NB4 (cell line): ENCODE measurements at regions not wholly inside any gene's neighbourhood (a gene's known extent, or its start where the extent isn't known, plus 50 kb on each side); places are given as distances from the start of the nearest gene placed in this dataset.

Source experiments
- CTCF ChIP-seq: IDR thresholded peaks from one replicate; pipeline ENCODE4 v1.5.1; 2012; ENCODE audit warnings: low read depth, low read length
- MAX ChIP-seq: IDR thresholded peaks from 2 replicates; pipeline ENCODE4 v1.6.1; 2011; ENCODE audit warnings: low read depth, low read length
- MYC ChIP-seq: IDR thresholded peaks from 2 replicates; pipeline ENCODE4 v1.6.1; 2011; ENCODE audit warnings: low read depth, low read length
- POLR2A ChIP-seq: IDR thresholded peaks from 2 replicates; pipeline ENCODE4 v1.6.1; 2011; ENCODE audit warnings: mild to moderate bottlenecking; ENCODE audit not compliant: insufficient read length; ENCODE audit errors: extremely low read depth

- TF ChIP-seq POLR2A (no peak), CTCF (no peak), MAX (no peak), MYC (no peak)
Measured at GRCh38 chr17:27984404-27984803, 58.1 kb upstream of the NLK start.
